GM18498 (cell line): ENCODE measurements at regions not wholly inside any gene's neighbourhood (a gene's known extent, or its start where the extent isn't known, plus 50 kb on each side); places are given as distances from the start of the nearest gene placed in this dataset.
"Not testable (repeated sequence)": the region's sequence is repeated elsewhere in the genome, so short reads cannot be mapped to it uniquely, and the experiment has no call there.

ENCODE experiments used
- ATAC-seq: cut with Tn5 transposase; IDR thresholded peaks from one replicate; pipeline ENCODE4 v1.9.1; 2021; ENCODE audit warnings: mild to moderate bottlenecking, moderate library complexity; ENCODE audit not compliant: unreplicated experiment

DNA sequence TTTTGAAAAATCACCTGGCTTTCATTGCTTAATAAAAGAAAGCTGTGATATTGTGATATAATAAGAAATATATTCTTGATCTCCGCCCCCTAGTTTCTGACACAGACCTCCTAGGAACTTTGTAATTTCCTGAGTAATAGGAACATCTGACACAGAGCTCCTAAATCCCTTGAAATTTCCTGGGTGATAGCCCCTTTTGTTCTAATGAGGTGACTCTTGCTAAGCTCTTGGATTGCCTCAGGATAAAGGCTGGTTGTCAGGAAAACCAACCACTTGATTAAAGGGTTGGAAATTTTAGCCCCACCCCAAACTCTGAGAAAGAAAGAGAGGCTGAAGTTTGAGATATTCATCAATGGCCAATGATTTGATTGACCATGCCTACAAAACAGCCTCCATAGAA lies 326.4 kb upstream of the KIF2B start:
- ATAC-seq: no peak

DNA sequence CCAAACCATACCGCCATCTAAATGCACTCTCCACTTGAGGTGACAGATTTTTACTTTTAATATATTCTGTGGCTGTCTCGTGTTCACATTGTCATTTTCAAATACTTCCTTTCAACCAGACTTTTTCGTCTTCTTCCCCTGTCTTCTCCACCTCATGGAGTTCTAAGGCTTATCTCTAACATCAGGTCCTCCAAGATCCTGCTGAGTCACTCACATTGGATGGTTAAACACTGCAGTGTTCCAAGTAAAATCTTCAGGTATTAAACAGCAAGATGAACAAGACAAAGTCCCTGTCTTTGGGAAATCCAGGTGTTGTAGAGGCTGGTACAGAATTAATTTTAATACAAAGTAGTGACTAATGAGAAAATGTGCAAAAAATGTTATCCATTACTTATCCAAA lies 330.2 kb upstream of the KIF2B start:
- no peak for ATAC-seq

DNA sequence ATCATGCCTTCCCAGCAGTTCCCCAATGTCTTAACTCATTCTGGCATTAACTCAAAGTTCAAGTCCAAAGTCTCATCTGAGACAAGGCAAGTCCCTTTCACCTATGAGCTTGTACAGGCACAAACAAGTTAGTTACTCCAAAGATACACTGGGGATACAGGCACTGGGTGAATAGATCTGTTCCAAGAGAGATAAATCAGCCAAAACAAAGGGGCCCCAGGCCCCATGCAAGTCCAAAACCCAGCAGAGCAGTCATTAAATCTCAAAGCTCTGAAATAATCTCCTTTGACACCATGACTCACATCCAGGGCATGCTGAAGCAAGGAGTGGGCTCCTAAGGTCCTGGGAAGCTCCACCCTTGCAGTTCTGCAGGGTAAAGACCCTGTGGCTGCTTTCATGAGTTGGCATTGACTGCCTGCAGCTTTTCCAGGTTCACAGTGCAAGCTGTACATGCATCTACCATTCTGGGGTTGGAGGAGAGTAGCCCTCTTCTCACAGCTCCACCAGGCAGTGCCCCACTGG lies 332.2 kb upstream of the KIF2B start:
- no peak for ATAC-seq

DNA sequence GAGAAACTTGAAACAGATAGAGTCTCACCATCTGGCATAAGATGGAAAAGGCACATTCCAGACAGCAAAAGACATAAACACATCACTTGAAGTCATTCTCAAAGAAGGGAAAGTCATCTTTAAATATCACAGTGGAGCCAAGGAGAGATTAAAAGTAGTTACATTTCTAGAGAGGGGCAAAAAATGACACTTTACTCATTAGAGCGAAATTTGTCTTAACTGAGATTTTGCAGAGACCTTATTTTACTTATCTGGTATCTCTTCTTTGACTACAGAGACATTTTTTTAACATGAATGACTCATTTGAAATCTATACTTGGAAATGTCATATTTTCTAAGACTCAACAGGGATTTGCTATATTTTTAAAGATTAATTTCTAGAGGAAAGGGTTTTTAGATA lies 339.0 kb upstream of the KIF2B start:
- ATAC-seq: no peak

DNA sequence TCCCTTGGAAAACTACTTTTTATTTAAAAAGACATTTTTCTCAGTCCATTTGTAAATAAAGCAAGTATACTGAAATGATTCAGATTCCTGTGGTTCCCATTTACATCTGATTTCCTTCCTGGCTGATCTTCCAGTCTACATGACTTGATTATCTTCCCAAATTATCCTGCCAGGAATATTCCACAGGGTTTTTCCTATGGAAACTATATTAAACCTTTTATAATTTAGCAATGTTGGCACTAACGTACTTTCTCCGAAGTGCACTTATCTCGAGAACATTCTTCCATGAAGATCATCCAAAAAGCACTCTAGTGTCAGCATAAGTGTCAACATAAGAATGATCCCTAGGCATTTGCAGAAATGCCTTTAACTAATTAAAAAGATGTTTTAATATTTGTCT lies 347.7 kb upstream of the KIF2B start:
- ATAC-seq: no peak

DNA sequence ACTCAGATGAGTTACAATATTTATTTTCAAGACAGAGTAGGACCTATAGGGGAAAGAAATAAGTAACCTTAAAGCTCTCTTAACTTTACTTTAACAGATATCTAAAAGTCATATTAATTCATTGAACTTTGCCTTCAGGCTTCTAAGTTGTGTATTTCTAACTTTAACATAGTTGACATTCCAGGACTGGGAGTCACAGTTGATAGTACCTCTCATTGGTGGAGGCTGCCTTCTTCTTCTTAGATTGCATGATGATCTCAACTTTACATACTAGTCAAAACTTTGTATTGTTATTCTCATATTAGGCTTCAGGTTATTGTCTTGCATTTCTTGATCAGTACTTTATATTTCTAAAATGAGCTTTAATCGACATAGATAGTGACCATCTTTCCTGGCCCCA lies 350.1 kb upstream of the KIF2B start:
- no peak for ATAC-seq

DNA sequence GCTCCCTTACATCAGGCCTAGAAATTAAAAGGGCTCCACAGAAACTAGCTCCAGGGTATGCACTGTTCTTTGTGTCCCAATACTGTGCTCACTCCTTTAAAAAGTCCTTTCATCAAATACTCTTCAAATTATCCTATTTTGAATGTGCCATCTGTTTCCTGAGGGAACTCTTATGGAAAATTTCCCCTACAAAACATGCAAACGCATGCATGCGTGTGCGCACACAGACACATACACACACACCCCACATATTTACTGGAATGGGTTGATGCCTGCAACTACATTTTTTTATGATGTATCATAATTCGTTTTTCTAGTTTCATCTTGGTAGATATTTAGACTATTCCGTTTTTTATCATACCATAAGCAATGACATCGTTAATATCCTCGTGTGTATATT lies 351.2 kb upstream of the KIF2B start:
- no peak for ATAC-seq

DNA sequence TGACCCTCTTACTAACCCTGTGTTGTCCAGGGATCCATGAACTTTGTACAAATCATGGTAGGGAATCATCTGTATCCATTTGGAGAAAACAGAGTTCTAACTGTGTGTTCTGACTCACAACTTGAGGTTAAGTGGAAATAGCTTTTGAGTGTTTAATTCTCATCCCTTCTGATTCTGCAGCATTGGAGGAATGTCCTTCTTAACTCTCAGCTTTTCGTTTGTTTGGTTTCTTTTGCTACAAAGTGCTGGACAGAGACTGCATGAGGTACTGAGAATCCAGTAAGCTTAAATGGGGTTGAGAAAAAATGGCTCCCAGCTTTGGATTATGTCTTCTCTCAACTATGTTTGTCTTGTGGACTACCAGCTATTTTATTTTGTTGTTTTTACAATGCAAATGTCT lies 352.1 kb upstream of the KIF2B start:
- ATAC-seq: no peak

DNA sequence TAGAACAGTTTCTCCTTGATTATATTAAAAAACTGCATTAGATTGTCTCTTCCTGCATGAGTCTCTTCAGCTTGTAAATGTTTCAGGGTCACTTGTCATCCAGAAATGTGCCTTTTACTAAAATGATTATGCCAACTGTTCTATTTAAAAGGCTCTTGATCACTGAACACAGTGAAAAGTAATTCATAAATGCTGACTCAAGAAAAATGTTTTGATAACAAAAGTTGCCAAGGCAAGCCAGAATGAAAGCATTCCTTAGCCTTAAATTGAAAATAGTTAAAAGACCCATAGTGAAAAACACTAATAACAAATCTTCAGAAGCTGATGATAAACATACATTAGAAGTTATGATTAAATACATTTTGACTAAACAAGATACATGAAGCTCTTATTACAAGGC lies 356.0 kb upstream of the KIF2B start:
- no peak for ATAC-seq

DNA sequence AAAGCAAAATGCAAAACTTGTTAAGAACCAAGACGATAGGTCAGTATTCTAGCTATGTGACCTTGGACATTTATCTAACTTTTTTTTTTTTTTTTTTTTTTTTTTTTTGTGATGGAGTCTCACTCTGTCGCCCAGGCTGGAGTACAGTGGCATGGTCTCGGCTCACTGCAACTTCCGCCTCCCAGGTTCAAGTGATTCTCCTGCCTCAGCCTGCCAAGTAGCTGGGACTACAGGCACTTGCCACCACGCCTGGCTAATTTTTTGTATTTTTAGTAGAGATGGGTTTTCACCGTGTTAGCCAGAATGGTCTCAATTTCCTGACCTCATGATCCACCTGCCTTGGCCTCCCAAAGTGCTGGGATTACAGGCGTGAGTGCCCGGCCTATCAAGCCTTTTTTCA lies 358.3 kb upstream of the KIF2B start:
- not testable (repeated sequence) for ATAC-seq

DNA sequence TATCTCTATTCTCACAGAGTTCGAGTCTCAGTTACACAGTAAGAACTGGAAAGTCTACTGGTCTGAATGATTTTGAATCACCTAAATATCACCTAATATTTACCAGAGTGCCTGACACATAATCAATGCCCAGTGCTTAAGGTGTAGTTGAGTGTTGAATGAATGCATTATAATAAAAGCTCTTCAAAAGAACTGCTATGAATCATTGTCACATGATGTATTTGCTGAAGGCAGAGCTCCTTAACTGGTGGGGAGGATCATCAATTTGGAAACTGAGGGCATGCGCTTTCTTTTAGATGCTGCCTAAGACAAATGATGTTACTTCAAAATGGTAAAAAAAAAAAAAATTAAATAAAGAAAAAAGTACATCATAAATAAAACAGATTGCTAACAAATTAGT lies 359.4 kb upstream of the KIF2B start:
- no peak for ATAC-seq

DNA sequence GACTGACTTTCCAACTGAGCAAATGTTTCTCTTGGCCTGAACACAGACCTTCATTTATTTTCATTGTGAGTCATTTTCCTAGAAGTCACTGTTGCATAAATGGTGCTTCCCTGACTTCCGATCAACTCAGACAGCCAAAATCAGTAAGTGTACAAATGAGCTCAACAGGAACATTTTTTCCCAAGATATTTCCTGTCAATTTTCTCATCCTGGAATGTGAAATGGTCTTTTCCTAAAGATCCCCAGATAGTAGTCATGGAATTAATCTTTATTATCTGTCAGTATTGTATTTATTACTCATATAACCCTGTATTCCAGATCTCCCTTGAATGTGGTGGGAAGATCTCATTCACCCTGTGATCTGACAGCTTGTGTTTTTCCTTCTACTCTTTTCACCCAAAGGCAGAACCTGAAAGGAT lies 360.3 kb upstream of the KIF2B start:
- ATAC-seq: no peak

DNA sequence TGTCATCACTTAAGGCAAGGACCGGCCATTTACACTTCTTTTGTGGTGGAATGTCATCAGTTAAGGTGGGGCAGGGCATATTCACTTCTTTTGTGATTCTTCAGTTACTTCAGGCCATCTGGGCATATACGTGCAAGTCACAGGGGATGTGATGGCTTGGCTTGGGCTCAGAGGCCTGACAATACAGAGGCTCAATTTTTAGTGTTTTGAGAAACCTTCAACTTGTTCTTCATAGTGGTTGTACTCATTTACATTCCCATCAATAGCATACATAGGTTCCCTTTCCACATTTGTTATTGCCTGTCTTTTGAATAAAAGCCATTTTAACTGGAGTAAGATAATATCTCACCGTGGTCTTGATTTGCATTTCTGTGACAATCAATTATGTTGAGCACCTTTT lies 366.8 kb upstream of the KIF2B start:
- ATAC-seq: not testable (repeated sequence)

DNA sequence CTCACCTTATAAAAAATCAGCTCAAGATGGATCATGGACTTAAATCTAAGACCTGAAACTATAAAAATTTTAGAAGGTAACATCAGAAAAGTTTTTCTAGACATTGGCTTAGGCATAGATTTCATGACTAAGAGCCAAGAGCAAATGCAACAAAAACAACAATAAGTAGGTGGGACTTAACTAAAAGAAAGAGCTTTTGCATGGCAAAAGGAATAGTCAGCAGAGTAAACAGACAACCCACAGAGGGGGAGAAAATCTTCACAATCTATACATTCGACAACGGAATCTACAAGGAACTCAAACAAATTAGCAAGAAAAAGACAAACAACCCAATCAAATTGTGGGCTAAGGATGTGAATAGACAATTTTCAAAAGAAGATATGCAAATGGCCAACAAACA lies 368.4 kb upstream of the KIF2B start:
- no peak for ATAC-seq

DNA sequence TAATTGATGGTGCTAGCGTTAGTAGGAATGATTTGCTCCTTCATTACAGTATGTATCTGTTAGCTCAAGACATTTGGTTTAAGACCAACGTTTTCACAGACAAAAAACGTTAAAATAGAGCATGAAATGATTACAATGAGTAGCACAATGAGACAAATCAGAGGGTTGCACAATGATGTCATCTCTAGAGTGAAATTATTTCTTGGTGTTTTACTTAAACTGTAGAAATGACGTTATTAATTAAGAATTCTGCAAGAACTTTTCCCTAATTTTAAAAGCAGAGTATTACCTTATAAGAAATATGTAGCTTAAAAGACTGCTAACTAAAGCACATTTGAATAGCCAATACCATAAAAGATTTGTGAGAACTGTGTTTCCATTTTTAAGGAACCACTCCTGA lies 373.4 kb upstream of the KIF2B start:
- ATAC-seq: no peak

DNA sequence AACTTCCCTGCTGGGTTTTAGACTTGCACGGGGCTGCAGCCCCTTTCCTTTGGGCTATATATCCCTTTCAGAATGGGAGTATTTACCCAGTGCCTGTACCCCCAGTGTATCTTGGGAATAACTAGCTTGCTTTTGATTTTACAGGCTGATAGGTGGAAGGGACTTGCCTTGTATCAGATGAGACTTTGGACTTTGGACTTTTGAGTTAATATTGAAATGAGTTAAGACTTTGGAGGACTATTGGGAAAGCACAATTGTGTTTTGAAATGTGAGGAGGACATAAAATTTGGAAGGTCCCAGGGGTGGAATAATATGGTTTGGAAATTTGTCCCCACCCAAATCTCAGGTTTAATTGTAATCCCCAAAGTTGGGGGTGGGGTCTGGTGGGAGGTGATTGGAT lies 393.8 kb upstream of the KIF2B start:
- ATAC-seq: no peak

DNA sequence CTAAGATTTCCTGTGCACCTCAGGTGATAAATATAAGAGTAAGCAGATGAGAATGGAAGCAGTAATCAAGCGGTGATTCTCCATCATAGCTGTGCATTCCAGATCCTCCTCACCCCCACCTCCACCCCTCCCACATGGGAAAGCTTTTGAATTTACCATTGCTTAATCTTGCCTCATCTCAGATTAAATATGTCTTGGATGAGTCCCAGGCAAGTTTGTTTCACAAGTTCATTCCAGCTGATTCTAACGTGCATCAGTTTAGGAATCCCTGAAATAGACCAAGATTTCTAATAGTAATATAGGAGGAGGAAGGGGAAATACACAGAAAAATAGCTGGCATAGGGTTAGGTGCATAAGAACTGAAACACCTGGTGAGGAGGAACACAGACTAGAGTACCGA lies 396.2 kb upstream of the KIF2B start:
- ATAC-seq: no peak

DNA sequence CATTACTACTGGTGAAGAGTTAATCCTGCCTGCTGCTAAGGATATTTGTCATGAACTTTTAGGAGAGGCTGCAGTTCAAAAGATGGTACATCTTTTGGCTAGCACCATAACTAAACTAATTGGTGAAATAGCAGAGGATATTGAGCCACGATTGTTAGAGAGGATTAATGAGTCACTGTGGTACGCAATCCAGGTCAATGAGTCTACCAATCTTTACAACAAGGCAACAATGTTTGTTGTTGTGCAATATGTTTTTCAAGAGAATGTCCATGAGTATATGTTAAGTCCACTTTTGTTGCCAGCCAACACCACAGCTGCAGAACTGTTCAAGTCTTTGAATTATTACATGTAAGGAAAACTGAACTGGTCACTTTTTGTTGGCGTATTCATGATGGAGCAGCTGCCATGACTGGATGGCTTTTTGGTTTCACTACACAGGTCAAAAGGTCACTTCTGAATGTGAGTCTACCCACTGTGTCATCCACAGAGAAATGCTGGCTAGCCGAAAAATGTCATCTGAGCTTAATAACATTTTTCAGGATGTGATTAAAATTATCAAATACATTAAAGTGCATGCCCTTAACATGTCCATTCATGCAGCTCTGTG lies 402.6 kb upstream of the KIF2B start:
- no peak for ATAC-seq

DNA sequence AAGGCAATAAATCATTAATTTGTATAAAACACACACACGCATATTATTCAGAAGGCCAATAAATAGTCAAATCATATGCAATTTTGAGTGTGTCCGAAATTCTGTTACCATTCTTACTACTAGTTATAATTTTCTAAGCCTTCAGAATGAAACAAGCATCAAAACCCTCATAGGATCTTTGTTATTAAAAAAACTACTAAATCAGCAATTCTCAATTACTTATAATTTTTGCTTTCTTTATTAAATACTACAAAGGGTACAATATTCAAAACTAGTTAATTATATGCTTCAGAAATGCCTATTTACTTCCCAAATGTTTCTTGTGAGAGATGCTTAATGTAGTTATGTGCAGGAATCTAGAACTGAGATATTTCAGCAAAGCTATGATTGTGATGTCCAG lies 413.1 kb upstream of the KIF2B start:
- no peak for ATAC-seq

DNA sequence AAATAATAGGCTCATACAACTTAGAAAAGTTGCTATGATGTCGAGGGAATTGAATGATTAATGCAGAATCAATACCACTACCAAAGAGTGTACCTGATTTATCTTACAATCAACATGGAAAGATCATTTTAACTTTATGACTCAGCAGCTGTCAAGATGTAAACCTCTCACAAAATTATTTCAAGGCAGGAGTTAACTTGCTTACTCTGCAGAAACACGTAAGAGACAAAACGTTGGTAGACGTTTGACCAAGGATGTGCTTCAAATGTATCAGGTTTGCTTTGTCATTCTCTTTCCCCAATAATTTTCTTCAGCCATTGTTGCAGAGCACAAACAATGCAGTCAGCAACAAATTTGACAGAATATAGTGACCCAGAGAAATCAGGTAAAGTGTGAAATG lies 415.8 kb upstream of the KIF2B start:
- ATAC-seq: no peak

DNA sequence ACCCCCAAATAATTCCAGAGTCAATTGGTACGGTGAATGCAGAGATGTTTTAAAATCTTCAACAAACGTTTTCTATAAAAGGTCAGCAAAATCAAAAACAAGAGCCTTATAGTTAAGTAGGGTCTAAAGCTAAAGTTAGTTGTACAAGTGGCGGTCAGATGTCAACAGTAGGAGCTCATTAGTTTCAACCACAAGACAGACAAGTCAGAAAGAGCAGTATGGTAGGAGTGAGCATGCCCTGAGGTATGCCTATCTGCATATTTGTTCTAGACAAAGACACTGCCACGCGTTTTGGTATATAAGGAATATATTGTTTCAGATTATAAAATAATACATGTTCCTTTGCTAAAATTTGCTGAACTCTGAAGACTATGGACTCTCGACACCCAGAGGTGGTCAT lies 431.5 kb upstream of the KIF2B start:
- ATAC-seq: no peak

DNA sequence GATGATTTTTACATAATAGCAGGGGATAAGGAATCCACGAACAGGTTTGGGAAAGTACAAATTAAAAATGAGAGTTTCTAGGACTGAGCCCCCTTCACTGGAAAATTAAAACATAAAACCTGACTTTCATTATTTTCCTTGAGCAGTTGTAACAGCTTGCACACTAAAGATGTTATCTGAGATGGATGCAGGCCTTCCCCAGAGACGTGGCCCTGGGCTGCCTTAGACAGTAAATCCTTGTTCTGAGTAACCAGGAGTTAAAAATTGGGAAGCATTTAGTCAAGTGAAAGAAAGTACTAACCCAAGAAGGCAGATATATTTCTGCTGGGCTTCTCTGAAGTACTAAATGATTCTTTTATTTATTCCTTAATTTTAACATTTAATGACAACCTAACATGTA lies 432.2 kb upstream of the KIF2B start:
- no peak for ATAC-seq

DNA sequence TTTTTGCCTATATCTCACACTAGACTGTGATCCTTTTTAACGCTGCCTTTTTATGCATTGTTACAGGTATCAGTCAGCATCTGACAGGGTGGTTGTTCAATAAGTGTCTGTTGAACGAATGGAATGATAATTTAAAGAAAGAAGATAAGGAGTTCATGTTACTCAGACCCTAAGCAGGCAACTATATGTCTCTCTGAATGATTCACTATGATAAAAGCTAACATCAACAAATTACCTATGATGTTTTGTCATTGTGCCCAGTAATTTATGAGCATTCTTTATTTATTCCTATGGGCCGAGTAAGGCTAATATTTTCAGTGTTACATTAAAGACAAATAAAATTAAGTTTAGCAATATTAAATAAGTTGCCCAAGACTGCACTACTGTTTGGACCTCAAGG lies 435.0 kb upstream of the KIF2B start:
- ATAC-seq: no peak
